NCI-H510A (cell line): ENCODE measurements at regions not wholly inside any gene's neighbourhood (a gene's known extent, or its start where the extent isn't known, plus 50 kb on each side); places are given as distances from the start of the nearest gene placed in this dataset.

ENCODE experiments used
- DNase-seq: peaks from one replicate; lab custom pipeline; 2025; lab: John Stamatoyannopoulos, UW

DNA sequence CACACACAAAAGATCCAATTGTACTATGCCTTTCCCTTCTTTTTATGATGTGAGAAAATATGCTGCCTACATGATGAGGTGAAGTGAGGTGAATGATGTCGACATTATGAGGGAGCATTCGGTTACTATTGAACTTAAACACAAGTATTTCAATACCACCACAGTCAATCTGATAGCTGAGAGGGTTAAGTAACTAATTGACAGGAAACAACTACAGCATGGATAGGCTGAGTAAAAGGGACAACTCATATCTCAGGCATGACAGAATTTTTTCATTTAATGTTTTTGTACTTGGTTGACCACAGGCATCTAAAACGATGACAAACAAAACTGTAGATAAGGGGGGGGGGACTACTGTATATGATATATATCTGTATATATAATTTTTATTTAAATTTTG lies 488.9 kb downstream of the SH2D4B start:
- DNase-seq, result no peak

DNA sequence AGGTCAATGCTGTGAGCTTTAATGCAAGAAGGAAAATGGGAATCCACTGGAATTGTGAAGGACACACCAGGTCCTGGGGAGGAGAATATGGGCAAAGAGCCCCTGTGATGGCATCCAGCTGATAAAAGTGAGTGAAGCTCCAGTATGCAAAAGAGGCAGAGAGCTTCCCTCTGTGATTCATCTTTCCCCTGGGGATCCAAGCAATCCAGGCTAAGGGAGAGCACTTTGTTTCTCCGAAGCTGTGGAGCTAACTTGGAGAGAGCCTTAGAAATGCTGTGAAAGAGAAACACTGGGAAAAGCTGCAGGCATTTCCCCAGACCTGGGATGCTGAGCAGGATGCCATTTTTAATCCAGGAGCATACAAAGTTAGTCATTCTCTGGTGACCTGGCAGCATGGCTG lies 489.5 kb downstream of the SH2D4B start:
- DNase-seq, result no peak

DNA sequence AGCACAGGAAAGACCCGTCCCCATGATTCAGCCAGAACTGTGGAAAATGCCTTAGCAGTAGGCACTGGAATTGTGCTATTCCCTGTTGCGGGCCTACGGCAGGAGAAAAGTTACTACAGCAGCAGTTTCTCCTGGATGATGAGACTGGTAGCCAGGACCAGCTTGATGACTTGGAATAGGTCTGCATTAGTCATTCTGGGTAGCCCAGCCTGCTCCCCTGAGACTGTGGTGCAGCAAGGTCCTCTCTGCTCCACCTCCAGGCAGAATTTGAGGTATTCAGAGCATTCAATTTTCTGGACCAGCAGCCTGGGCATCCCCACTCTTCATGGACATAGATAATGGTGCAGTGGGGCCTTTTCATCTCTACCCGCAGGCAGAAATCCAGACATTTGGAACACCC lies 490.0 kb downstream of the SH2D4B start:
- no peak for DNase-seq

DNA sequence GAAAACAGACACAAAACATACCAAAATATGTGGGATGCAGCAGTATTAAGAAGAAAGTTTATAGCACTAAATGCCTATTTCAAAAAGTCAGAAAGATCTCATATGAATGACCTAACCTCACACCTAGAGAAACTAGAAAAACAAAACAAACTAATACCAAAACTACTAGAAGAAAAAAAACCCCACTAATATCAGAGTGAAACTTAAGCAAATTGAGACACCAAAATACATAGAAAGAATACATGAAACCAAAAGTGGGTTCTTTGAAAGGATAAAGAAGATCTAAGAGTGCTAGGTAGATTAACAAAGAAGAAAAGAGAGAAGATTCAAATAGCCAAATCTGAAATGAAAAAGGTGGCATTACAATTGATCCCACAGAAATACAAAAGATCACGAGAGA lies 494.1 kb downstream of the SH2D4B start:
- DNase-seq, result no peak

DNA sequence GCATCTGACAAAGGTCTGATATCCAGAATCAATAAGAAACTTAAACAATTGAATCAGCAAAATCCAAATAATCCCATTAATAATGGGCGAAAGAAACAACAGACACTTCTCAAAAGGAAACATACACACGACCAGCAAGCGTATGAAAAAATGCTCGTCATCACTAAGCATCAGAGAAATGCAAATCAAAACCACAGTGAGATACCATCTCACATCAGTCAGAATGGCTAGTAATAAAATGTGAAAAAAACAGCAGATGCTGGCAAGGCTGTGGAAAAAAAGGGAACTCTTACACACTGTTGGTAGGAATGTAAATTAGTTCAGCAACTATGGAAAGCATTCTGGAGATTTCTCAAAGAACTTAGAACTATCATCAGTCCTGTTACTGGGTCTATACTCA lies 496.7 kb downstream of the SH2D4B start:
- DNase-seq, result no peak

DNA sequence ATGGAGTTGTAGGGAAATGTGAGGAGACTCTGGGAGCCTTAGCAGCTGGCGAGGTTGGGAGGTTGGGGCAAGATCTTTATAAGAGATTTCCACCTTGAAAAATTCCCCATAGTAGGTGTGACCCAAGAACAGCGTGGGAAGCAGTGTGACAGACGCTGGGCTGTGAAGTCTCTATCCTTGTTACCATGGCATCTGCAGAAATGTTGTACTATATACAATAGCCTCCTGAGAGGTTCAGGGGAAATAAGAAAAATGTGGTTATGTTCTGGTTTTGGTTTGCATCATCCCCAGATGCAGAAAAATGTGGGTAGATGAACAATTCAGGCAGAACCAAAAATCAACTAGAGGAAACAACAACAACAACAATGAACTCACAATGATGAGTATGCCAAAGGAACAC lies 498.6 kb downstream of the SH2D4B start:
- DNase-seq, result no peak

DNA sequence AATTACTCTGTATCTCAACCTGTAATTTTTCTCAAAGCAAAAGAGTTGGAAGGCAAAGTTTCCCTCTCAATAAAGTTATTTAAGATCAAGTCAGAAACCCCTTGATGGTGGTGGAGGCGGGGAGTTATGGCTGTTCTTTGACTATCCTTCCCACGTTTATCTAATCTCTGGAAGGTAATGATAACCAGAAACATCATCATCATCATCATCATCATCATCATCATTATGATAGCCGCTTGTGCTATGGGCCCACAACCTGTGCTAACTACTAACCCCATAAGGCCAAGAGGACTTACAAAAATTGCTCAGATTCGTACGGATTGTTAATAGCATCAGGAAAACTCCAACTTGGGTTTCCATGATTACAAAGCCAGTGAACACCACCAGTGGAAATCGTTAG lies 502.3 kb downstream of the SH2D4B start:
- DNase-seq, result no peak

DNA sequence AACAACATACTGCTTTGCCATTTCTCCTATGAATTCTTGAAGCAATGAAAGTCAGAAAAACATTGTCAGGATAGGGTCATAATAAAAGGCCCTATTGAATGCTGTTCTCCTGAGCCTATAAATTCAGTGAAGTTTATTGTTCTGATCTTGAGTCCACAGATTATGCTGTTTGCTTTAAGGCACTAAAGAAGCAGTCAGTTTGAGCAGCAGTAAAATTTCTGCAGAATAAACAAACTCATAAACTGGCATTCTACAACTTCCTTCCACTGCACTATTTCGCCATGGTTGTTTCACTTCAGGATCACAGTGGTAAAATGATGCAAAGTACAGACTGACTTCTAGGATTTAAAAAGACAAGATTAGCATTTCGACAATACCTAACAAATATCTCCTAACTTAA lies 503.2 kb downstream of the SH2D4B start:
- DNase-seq, result no peak

DNA sequence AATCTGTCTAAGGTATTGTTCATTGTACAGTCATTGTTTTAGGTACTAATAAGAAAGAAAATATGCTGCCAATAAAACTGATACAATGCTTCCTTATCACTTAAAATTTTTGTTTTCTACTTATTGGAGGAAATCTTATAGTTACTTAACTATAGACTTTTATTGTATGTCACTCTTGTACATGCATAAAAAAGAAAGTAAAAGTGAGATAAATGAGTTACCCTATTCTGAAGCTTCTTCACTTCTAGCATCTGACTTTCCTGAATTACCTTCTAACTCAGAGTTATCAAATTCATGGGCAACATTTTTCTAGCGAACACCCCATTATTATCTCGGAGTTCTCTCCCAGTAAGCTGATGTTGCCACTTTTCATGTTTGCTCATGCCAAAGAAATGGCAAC lies 504.9 kb downstream of the SH2D4B start:
- no peak for DNase-seq

DNA sequence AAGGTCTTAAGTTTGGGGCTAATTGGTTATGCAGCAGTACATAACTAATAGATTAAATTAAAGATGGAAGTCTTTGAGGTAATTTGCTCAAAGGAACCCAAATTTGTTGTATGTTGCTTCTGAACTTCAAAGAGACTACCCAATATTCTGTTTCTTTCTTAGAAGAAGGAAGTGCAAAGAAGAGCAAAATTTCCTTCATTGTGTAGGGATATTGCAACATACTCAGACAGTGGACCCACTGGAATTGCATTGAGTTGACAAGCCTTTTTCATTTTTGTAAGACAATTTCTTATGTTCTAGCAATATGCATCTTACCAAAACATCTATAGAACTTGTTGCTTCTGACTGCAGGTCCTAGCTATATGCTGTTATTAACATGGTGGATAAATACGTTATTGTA lies 527.8 kb downstream of the SH2D4B start:
- no peak for DNase-seq

DNA sequence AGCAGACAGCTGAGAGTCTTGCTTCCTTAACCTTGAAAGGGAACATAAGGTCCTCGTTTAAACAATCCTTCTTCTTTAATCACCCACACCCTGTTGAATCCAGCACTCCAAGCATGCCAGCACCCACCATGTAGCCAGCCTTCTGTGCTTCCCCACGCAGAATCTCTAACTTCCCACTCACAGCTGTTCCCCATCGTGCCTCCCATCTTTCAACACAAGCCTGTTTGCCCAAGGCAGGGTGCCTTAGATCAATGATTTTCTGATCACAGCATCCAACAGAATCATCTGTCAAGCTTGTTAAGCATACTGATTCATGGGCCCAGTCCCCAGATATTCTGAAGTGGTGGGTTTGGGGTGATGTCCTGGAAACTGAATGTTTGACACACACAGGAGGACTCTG lies 530.8 kb downstream of the SH2D4B start:
- DNase-seq, result no peak

DNA sequence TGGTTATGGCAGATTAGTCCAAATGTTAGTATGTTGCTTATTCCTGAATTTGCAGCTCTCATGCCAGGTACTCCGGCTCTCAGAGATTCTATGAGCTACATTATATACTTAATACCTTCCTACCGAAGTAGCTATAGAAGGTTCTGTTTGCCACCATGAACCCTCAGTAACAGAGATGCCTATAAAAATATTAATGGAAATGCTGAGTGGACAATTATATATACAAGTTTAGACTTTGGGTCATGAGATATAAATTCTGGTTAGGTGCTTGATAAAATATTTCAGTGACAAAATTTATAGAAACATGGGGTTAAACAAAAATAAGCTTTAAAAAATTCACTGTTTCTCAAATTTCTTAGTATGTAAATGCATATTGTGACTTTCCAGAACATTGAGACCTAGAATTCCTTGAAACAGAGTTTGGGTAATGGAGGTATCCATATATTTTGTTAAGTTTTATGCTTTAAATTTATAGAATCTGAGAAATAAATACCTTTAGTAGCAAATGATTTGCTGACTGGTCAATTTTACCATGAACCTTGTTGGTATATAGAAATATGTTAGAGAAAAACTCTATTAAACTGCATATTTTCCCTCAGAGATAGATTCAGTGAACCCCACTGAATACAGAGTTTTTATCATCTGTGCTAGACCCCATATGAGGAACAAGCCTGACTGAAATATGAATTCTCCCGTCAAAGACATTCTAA lies 533.5 kb downstream of the SH2D4B start:
- DNase-seq, result no peak

DNA sequence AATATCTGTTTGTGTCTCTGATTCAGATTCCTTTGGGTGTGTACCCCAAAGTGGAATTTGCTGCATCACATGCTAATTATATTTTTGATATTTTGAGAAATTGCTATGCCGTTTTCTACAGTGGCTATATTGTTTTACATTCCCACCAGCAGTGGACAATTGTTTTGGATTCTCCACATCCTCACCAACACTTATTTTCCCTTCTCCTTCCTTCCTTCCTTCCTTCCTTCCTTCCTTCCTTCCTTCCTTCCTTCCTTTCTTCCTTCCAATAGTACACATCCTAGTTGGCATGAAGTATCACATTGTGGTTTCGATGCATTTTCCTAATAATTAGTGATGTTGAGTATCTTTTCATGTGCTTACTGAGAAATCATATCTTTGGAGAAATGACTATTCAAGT lies 535.5 kb downstream of the SH2D4B start:
- no peak for DNase-seq

DNA sequence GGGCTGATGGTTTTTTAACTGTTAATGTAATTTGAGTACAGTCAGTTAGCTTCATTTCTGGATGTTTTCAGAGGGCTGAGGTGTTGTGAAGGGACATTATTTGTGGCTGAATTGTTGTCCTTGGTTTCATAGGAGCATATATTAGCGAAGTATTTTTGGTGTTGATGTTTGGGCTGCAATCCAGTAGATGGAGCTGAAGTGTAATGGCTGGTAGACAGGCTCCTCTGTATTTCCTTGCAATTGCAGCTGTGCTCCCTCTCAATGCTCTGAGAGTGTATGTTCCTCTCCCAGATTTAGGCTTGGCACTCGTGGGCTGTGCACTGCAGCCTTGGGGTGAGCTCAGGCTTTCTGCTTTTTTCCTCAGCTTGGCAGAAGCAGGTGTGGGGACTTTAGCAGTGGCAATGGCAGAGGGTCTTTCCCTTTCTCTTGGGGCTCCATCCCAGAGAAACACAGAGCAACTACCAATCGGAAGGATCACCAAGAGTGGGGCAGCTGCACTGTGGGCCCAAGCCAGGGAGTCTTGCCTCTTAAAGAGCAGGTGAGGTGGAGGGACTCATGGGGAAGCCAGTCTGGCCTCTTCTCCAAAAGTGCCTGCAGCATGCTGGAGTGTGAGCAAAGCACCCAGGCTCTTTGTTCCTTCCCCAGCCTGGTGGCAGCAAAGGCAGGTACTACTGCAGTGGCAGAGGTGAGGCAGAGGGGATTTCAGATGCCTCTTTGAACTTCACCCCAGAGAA lies 544.4 kb downstream of the SH2D4B start:
- no peak for DNase-seq

DNA sequence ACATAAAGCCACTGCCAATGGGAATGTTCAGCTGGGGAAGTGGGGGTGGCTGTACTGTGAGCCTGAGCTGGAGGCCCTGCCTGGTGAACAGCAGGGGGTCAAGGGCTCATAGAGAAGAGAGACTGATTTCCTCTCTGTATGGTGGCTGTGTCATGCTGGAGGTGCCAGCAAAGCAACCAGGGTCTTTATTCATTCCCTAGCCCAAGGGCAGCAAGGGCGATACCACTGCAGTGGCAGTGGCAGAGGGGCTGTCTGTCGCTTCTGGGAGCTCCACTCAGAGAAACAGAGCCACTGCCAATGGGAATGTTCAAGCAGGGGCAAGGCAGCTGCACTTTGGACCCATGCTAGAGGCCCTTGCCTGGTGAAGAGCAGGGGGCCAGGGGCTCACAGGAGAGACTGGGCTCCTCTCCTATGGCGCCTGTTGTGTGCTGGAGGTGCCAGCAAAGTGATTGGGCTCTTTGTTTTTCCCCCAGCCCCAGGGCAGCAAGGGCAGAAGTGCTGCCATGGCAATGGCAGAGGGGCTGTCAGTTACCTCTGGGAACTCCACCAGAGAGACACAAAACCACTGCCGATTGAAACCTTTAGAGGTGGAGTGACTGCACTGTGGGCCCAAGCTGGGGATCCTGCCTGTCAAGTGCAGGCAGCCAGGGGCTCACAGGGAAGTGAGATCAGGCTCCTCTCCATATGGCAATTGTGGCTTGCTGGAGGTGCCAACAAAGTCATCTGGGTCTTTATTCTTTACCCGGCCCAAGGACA lies 545.1 kb downstream of the SH2D4B start:
- DNase-seq, result no peak

DNA sequence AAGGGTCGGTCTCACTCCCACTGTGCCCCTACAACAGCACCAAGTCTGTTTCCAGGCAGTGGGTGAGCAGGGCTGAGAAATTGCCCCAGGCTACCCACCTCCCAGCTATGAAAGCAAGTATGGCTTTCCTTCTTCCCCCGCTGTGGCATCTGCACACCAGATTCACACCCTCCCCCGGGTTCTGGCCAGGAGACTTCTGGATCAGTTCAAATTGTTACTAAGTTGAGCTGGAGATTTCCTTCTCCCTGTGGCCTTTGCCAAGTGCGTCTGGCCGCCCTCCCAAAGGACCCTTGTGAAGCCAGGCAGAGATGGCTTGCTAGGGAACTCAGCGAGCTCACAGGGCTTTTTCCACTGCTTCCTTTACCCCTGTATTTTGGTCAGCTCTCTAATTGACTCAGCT lies 555.4 kb downstream of the SH2D4B start:
- DNase-seq, result no peak

DNA sequence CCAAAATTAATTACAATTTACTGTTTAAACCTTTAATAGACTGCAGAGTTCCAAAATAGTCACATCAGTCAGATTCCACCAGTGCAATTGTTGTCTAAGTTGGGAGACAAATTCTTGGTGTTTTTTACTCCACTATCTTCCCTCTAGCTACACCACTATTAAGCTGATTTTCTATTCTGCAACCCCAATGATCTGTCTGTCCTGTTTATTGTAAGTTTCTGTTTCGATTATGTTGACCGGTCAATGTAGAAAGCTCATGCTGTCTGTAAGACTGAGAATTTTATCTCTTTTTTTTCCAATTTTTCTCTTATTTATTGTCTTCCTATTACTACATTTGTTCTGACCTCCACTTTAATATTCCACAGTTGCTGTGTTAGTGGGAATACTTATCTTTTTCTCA lies 557.5 kb downstream of the SH2D4B start:
- DNase-seq, result no peak

DNA sequence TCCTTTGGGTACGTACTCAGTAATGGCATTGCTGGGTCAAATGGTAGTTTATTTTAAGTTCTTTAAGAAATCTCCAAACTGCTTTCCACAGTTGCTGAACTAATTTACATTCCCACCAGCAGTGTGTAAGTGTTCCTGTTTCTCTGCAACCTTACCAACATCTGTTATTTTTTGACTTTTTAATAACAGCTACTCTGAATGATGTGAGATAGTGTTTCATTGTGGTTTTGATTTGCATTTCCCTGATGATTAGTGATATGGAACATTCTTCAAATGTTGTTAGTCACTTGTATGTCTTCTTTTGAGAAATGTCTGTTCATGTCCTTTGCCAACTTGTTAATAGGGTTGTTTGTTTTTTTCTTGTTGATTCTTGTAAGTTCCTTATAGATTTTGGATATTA lies 558.9 kb downstream of the SH2D4B start:
- DNase-seq, result no peak

DNA sequence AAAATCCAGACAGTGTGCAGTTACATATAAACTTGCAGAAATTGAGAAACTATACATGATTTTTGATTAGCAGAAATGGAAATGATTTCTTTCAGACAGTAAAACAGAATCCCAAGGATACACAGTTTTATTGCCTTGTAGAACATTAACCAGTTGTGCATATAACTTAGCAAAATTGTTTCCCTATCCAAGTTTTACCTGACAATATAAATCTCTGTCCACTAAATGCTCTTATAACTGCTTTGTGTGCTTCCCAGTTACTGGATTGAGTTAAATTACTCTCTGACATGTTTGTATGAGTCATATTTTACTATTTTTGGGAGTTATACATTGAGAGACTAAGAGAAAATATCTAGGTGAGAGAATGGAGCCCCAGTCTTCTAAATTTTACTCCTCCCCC lies 563.4 kb downstream of the SH2D4B start:
- no peak for DNase-seq

DNA sequence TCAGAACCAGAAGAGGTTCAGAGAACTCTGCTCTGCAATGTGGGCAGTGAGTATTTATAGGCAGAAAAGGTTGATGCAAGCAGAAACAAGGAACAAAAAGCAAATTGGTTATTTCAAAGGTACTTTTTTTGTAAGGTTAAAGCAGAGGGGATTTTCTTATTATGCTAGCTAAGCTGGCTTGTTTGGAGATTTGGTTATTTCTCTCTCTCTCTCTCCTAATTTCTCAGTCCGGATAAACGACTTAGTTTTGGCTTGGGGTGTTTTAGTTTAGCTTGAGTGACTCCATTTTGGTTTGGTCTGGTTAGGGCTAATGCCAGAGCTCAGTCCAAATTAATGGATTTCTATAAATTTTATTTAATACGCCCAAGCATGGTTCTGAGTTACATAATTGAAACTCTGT lies 566.8 kb downstream of the SH2D4B start:
- no peak for DNase-seq

DNA sequence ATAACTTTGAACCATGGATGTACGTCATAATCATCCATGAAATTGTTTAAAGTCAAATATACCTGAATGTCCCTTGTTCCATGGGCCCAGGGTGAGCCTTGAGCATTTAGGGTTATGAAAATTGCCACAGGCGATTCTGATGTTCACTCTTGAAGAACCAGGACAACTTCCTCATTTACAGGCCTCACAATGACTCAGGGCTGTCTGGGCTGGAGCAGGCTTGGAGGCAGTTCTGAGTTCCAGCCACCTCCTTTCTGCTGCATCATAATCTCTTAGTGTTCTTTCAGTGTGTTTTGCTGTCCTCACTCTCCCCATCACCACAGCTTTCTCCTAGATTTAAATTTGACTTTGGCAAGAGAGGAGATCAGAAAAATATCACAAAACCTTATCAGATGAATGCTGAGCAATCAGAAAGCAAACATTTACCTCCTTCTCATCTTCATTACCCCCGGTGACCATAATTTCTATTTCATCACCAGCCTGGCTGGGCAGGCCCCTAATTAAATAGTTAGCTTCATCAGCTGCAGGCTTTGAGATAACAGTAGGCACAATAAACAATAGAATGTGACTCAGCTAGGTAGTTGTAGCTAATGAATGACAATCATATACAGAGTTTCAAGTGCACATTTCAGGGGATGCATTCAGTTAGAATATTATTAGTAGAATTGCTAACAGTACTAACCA lies 571.0 kb downstream of the SH2D4B start:
- no peak for DNase-seq

DNA sequence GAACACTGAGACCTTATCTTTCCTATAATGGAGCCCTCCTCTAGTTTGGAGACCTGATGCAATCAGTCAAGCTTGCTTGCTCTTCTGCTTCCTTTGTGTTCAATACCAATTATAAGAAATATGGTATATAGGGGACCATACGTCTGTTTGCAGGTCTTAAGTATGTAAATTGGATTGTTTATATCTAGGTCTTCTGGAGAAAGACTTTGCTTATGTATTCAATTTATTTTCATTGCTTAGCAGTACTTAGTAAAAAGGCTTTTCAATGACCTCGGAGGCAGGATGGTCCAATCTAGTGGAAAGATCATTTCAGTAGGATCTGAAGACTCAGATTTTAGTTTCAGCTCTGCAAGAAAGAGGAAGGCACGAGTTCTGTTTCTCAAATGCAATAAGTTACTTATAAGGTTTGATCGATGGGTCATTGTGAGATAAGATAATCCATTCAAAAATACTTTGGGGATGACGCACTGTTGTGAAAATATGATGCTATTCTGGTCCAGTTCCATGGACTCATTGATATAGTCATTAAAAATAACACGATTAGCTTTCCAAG lies 571.6 kb downstream of the SH2D4B start:
- no peak for DNase-seq
